Colonic mucosa (tissue), 4 donors: ENCODE measurements at regions not wholly inside any gene's neighbourhood (a gene's known extent, or its start where the extent isn't known, plus 50 kb on each side); places are given as distances from the start of the nearest gene placed in this dataset.

Source experiments
- DNase-seq: peaks from one replicate; pipeline ENCODE4 v3.0.0-alpha.2; 2020
- H3K27ac ChIP-seq: fragments of 200-600 bp; one replicate; pipeline ENCODE4 v1.8.0; 2021
- H3K27me3 ChIP-seq: fragments of 200-600 bp; one replicate; pipeline ENCODE4 v1.8.0; 2021
- H3K36me3 ChIP-seq: fragments of 200-600 bp; one replicate; pipeline ENCODE4 v1.8.0; 2021
- H3K4me1 ChIP-seq: fragments of 200-600 bp; one replicate; pipeline ENCODE4 v1.8.0; 2021; ENCODE audit warnings: mild to moderate bottlenecking
- H3K4me3 ChIP-seq: fragments of 200-600 bp; one replicate; pipeline ENCODE4 v1.8.0; 2021
- H3K9ac ChIP-seq, 2 donors: one replicate each; pipeline ENCODE4 v1.7.0; 2013; ENCODE audit warnings: control low read depth in 2 of 2, low read depth in 2 of 2, low read length in 2 of 2
- H3K9me3 ChIP-seq: fragments of 200-600 bp; one replicate; pipeline ENCODE4 v1.8.0; 2021
- intact Hi-C: fragments of 100-400 bp; cut with DNase I; formaldehyde crosslinking; loops from one replicate; pipeline ENCODE4 v1.14.1; 2022
- TF ChIP-seq, protein P1 (sequence below): fragments of 200-600 bp; IDR thresholded peaks from one replicate; pipeline ENCODE4 v1.8.0; 2022; ENCODE audit warnings: antibody characterized with exemption, mild to moderate bottlenecking
- donor health status: healthy.
- donor health status: DM: no; HTN: no; CAD: no.
- donor health status: DM: no; HTN: no; CAD: no.

DNA sequence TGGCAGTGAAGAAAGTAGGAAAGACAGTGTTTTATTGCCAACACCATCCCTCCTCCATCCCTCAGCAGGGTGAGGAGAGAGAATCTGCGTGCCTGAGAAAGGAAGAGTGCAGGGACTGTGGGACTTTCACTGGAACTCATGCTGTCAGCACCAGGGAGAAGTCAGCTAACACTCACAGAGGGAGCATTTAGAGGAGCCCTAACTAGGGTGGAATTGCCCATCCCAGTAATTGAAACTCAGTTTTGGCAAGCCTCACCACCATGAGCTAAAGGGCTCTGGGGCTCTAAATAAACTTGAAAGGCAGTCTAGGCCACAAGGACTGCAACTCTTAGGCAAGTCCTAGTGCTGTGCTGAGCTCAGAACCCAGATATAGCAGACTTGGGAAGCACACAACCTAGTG is 622.3 kb downstream of the SEMA5A start:
- H3K4me1 ChIP-seq: no peaks in the 10 kb centered on the region
- no peak overlapping the region for H3K9ac ChIP-seq
- no peak for DNase-seq
- H3K4me3 ChIP-seq: no peak overlapping the region
- H3K27ac ChIP-seq: no peak overlapping the region
- intact Hi-C loops: no loop called here
- TF ChIP-seq, protein P1, sequence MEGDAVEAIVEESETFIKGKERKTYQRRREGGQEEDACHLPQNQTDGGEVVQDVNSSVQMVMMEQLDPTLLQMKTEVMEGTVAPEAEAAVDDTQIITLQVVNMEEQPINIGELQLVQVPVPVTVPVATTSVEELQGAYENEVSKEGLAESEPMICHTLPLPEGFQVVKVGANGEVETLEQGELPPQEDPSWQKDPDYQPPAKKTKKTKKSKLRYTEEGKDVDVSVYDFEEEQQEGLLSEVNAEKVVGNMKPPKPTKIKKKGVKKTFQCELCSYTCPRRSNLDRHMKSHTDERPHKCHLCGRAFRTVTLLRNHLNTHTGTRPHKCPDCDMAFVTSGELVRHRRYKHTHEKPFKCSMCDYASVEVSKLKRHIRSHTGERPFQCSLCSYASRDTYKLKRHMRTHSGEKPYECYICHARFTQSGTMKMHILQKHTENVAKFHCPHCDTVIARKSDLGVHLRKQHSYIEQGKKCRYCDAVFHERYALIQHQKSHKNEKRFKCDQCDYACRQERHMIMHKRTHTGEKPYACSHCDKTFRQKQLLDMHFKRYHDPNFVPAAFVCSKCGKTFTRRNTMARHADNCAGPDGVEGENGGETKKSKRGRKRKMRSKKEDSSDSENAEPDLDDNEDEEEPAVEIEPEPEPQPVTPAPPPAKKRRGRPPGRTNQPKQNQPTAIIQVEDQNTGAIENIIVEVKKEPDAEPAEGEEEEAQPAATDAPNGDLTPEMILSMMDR: no peak
- H3K27me3 ChIP-seq: no peaks in the 10 kb centered on the region
- no peaks in the 10 kb centered on the region for H3K9me3 ChIP-seq
- no peaks in the 10 kb centered on the region for H3K36me3 ChIP-seq

DNA sequence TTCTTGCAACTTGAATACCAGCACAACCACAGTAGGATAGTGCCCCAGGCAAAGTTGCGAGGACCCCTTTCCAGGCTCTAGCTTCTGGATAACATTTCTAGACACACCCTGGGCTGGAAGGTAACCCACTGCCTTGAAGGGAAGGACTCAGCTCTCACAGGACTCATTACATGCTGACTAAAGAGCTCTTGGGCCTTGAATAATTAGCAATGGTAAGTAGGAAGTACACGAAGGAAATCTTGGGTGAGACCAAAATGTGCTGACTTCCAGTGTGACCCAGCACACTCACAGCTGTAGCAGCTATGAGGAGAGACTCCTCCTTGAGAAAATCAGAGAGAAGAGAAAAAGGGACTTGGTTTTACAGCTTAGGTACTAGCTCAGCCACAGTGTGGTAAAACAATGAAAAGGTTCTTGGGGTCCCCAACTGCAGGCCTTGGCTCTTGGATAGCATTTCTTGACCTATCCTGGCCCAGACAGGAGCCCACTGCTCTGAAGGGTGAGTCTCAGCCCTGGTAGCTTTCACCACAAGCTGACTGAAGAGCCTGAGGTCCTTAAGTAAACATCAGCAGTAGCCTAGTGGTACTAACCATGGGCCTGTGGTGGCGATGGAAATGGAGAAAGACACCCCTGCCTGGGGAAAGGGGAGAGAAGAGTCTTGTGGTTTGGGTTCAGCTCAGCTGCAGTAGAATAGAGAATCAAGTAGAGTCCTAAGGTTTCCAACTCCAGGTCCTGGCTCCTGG is 621.7 kb downstream of the SEMA5A start:
- Histone ChIP-seq H3K27ac (no peak overlapping the region), H3K4me3 (no peak overlapping the region), H3K9ac (no peak overlapping the region), H3K9me3 (no peaks in the 10 kb centered on the region), H3K4me1 (no peaks in the 10 kb centered on the region), H3K36me3 (no peaks in the 10 kb centered on the region), H3K27me3 (no peaks in the 10 kb centered on the region)
- intact Hi-C loops: no loop called here
- TF ChIP-seq, protein P1: no peak
- DNase-seq: no peak

- Histone ChIP-seq H3K4me3 (no peak overlapping the region), H3K4me1 (no peaks in the 10 kb centered on the region), H3K27me3 (no peaks in the 10 kb centered on the region), H3K9me3 (no peaks in the 10 kb centered on the region), H3K36me3 (no peaks in the 10 kb centered on the region), H3K9ac (no peak overlapping the region), H3K27ac (no peak overlapping the region)
- DNase-seq: no peak
- intact Hi-C loops: no loop called here
- TF ChIP-seq, protein P1: no peak
These were observed 615.9 kb downstream of the SEMA5A start for GRCh38 chr5:8930021-8930420.

DNA sequence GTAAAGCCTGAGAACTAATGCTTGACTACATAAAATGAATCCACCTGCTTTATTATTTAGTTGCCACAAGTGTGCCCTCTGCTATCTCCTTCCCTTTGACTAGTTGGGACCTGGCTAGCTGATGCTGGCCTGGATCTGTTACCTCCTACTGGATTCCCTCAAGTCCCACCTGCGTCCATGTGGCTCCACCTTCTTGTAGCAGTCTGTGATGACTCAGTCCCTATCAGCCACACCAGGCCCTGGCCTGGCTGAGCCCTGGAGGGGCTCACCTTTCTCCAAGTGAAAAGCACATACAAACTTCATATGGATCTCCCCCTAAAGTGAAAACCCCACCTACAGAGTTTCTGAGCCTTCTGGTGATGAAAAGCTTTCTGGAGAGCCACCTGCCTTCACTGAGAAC is 611.4 kb downstream of the SEMA5A start:
- Histone ChIP-seq H3K27me3 (no peaks in the 10 kb centered on the region), H3K9me3 (no peaks in the 10 kb centered on the region), H3K9ac (no peak overlapping the region), H3K27ac (no peak overlapping the region), H3K4me1 (no peaks in the 10 kb centered on the region), H3K36me3 (no peaks in the 10 kb centered on the region), H3K4me3 (no peak overlapping the region)
- intact Hi-C loops: no loop called here
- DNase-seq: no peak
- TF ChIP-seq, protein P1: no peak

- TF ChIP-seq, protein P1: no peak
- intact Hi-C loops: no loop called here
These were observed 604.9 kb downstream of the SEMA5A start for GRCh38 chr5:8940934-8941333.

More at GRCh38 chr5:8940934-8941333, 604.9 kb downstream of the SEMA5A start:
- H3K9me3 ChIP-seq: no peaks in the 10 kb centered on the region
- H3K9ac ChIP-seq: no peak overlapping the region
- H3K27ac ChIP-seq: no peak overlapping the region
- no peaks in the 10 kb centered on the region for H3K4me1 ChIP-seq
- H3K4me3 ChIP-seq: no peak overlapping the region
- H3K27me3 ChIP-seq: no peaks in the 10 kb centered on the region
- DNase-seq: no peak
- no peaks in the 10 kb centered on the region for H3K36me3 ChIP-seq
